Embryonic facial prominence (tissue), 1 donor: ENCODE measurements at regions not wholly inside any gene's neighbourhood (a gene's known extent, or its start where the extent isn't known, plus 50 kb on each side); places are given as distances from the start of the nearest gene placed in this dataset.

Source experiments
- DNase-seq: peaks from one replicate; pipeline ENCODE4 v3.0.0-alpha.2; 2016; ENCODE audit errors: extremely low spot score

- no peak for DNase-seq
Observed at GRCh38 chr10:125216861-125217260, 56.5 kb upstream of the CTBP2 start.

DNA sequence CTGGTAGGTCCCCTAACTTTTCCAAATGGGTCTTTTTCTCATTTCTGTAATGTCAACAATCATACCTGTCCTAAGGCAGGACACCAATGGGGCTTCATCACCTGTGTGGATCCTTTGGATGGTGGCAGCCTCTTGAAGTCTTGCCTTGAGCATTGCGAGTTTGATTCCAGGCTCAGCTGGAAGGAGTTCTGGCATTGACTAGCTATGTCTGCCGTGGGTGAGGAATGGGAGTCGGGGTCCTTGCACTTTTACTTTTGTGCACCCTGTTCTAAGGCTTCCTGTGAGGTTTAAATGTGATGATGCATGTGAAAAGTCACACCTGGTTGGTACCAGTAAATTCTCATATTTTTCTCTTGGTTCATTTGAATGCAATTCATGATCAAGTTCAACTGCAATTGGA lies 55.9 kb upstream of the CTBP2 start:
- no peak for DNase-seq

DNA sequence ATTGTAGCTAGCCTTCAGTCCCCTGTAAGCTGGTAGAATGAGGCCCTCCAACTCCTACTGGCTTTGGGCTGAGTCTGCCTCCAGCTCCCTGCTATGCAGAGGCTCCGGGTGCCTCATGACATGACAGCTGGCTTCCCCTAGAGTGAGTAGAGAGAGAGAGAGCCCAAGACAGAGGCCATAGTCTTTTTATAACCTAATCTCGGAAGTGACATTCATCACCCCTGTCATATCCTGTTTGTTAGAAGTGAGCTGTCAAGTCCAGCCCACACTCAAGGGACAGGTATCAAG lies 53.9 kb upstream of the CTBP2 start:
- no peak for DNase-seq

GRCh38 chr10:125213541-125214282 lies 53.3 kb upstream of the CTBP2 start:
- no peak for DNase-seq

GRCh38 chr10:125212150-125212809 lies 51.9 kb upstream of the CTBP2 start:
- DNase-seq, result no peak
